Body of pancreas (tissue), 4 donors: ENCODE measurements at regions not wholly inside any gene's neighbourhood (a gene's known extent, or its start where the extent isn't known, plus 50 kb on each side); places are given as distances from the start of the nearest gene placed in this dataset.

ENCODE experiments used
- CTCF ChIP-seq, 7 experiments: fragments of 450-650 bp in 4 of 7; fragments of 200-600 bp in 3 of 7; sonication (generic) in 3 of 7; IDR thresholded peaks; one replicate each; pipeline ENCODE4 v1.5.1; 2016 to 2019; ENCODE audit warnings: antibody characterized with exemption in 7 of 7
- POLR2A ChIP-seq, 3 donors: fragments of 450-650 bp; IDR thresholded peaks; one replicate each; pipeline ENCODE4 v1.6.1; 2016; ENCODE audit warnings: antibody characterized with exemption in 3 of 3, mild to moderate bottlenecking in 2 of 3

GRCh38 chr7:18087687-18088078 lies 60.0 kb upstream of the PRPS1L1 start:
- TF ChIP-seq CTCF (IDR thresholded peaks at IDR 0.05), result no peak
- TF ChIP-seq POLR2A (IDR thresholded peaks at IDR 0.05), result no peak
